ENCODE measurements at regions not wholly inside any gene's neighbourhood (a gene's known extent, or its start where the extent isn't known, plus 50 kb on each side); places are given as distances from the start of the nearest gene placed in this dataset.
"Not testable (repeated sequence)": the region's sequence is repeated elsewhere in the genome, so short reads cannot be mapped to it uniquely, and the experiment has no call there.

- TF ChIP-seq CTCF (IDR thresholded peaks at IDR 0.05): no peak
- DNase-seq: no peak
- POLR2A ChIA-PET: no interaction called here
- Mint-ChIP-seq H3K4me3 (no peak overlapping the region), H3K27me3 (no peaks in the 10 kb centered on the region), H3K4me1 (no peaks in the 10 kb centered on the region), H3K9me3 (peaks cover 6% of the 10 kb centered on the region), H3K36me3 (ENCODE audit: low read depth) (no peaks in the 10 kb centered on the region), H3K27ac (no peak overlapping the region)
- intact Hi-C loops (cut with micrococcal nuclease): no loop called here
- CTCF ChIA-PET: no interaction called here
- no peak for ATAC-seq (ENCODE audit: low read depth)
Measured at GRCh38 chr10:109317746-109318366, 605.5 kb downstream of the XPNPEP1 start.

GRCh38 chr10:109314016-109314415 lies 609.3 kb downstream of the XPNPEP1 start:
- ATAC-seq (ENCODE audit: low read depth); H3K27me3 Mint-ChIP-seq; CTCF ChIA-PET; H3K9me3 Mint-ChIP-seq; H3K36me3 Mint-ChIP-seq (ENCODE audit: low read depth); H3K4me3 Mint-ChIP-seq; H3K27ac Mint-ChIP-seq; POLR2A ChIA-PET; H3K4me1 Mint-ChIP-seq; DNase-seq; intact Hi-C loops (cut with micrococcal nuclease): not testable (repeated sequence)

- ATAC-seq (ENCODE audit: low read depth); H3K36me3 Mint-ChIP-seq (ENCODE audit: low read depth); intact Hi-C loops (cut with micrococcal nuclease); H3K9me3 Mint-ChIP-seq; CTCF ChIA-PET; H3K4me1 Mint-ChIP-seq; H3K27me3 Mint-ChIP-seq; H3K27ac Mint-ChIP-seq; DNase-seq; H3K4me3 Mint-ChIP-seq; POLR2A ChIA-PET: not testable (repeated sequence)
Measured at GRCh38 chr10:109312555-109312954, 610.8 kb downstream of the XPNPEP1 start.

GRCh38 chr10:109308971-109309370 lies 614.3 kb downstream of the XPNPEP1 start:
- peaks cover 2% of the 10 kb centered on the region for H3K9me3 Mint-ChIP-seq
- H3K27me3 Mint-ChIP-seq: no peaks in the 10 kb centered on the region
- H3K36me3 Mint-ChIP-seq (ENCODE audit: low read depth): no peaks in the 10 kb centered on the region
- intact Hi-C loops (cut with micrococcal nuclease): no loop called here
- DNase-seq: no peak
- TF ChIP-seq CTCF (IDR thresholded peaks at IDR 0.05): no peak
- ChIA-PET POLR2A (no interaction called here), CTCF (no interaction called here)
- no peak for ATAC-seq (ENCODE audit: low read depth)
- no peak overlapping the region for H3K4me3 Mint-ChIP-seq
- H3K4me1 Mint-ChIP-seq: no peaks in the 10 kb centered on the region
- no peak overlapping the region for H3K27ac Mint-ChIP-seq

GRCh38 chr10:109307102-109307501 lies 616.2 kb downstream of the XPNPEP1 start:
- POLR2A ChIA-PET; H3K4me3 Mint-ChIP-seq; ATAC-seq (ENCODE audit: low read depth); H3K36me3 Mint-ChIP-seq (ENCODE audit: low read depth); H3K27me3 Mint-ChIP-seq; CTCF ChIA-PET; H3K27ac Mint-ChIP-seq; intact Hi-C loops (cut with micrococcal nuclease); H3K9me3 Mint-ChIP-seq; H3K4me1 Mint-ChIP-seq; DNase-seq: not testable (repeated sequence)

GRCh38 chr10:109306698-109307097 lies 616.6 kb downstream of the XPNPEP1 start:
- TF ChIP-seq CTCF (IDR thresholded peaks at IDR 0.05): no peak
- H3K27me3 Mint-ChIP-seq: no peaks in the 10 kb centered on the region
- DNase-seq (no peak), ATAC-seq (ENCODE audit: low read depth) (no peak)
- H3K4me1 Mint-ChIP-seq: no peaks in the 10 kb centered on the region
- intact Hi-C loops (cut with micrococcal nuclease): no loop called here
- H3K36me3 Mint-ChIP-seq (ENCODE audit: low read depth): no peaks in the 10 kb centered on the region
- CTCF ChIA-PET: no interaction called here
- POLR2A ChIA-PET: no interaction called here
- H3K27ac Mint-ChIP-seq: no peak overlapping the region
- no peak overlapping the region for H3K4me3 Mint-ChIP-seq
- H3K9me3 Mint-ChIP-seq: peaks cover 2% of the 10 kb centered on the region

GRCh38 chr10:109287858-109288257 lies 635.5 kb downstream of the XPNPEP1 start:
- H3K4me1 Mint-ChIP-seq: no peaks in the 10 kb centered on the region
- no peak for TF ChIP-seq CTCF (IDR thresholded peaks at IDR 0.05)
- ChIA-PET POLR2A (no interaction called here), CTCF (no interaction called here)
- no peak overlapping the region for H3K27ac Mint-ChIP-seq
- intact Hi-C loops (cut with micrococcal nuclease): no loop called here
- H3K36me3 Mint-ChIP-seq (ENCODE audit: low read depth): no peaks in the 10 kb centered on the region
- DNase-seq (no peak), ATAC-seq (ENCODE audit: low read depth) (no peak)
- no peaks in the 10 kb centered on the region for H3K27me3 Mint-ChIP-seq
- H3K4me3 Mint-ChIP-seq: no peak overlapping the region
- H3K9me3 Mint-ChIP-seq: peaks cover 1% of the 10 kb centered on the region
